CD4-positive, alpha-beta T cell treated with Interleukin-1 beta for 1 hour (primary cell): ENCODE measurements at regions not wholly inside any gene's neighbourhood (a gene's known extent, or its start where the extent isn't known, plus 50 kb on each side); places are given as distances from the start of the nearest gene placed in this dataset.

Source experiments
- DNase-seq, 2 donors: peaks; one replicate each; pipeline ENCODE4 v3.0.0-alpha.2; 2020 to 2022

DNA sequence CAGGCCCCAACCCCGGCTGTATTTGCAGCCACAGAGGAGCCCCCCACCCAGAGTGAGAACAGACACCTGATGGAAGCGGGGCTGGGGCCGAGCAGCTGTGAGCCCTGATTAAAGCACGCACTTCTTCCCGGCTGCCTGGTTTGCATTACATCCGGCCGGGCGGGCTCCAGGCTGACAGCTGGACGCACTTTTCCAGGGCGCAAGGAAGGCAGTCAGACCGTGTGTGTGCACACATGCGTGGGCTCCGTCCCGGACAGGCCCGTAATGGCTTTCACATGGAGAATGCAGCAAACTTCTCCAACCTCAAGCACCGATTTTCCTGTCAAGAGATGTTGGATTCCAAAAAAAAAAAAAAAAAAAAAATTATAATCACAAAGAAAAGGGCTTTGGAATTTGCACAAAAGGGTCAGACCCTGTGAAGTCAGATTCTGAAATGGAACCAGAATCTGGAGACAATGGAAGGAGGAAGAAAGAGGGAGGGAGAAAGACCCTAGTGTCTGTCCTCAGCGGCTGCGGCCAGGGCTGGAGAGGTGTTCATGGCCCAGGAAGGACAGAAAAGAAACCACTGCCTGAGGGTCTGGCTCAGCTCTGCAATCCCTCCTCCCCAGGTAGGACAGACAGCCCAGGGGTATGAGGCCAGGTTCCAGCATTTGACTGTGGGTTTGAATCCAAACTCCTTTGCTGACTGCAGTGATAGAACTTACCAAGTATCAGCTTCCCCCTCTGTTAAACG lies 365.5 kb downstream of the MN1 start:
- no peak for DNase-seq

DNA sequence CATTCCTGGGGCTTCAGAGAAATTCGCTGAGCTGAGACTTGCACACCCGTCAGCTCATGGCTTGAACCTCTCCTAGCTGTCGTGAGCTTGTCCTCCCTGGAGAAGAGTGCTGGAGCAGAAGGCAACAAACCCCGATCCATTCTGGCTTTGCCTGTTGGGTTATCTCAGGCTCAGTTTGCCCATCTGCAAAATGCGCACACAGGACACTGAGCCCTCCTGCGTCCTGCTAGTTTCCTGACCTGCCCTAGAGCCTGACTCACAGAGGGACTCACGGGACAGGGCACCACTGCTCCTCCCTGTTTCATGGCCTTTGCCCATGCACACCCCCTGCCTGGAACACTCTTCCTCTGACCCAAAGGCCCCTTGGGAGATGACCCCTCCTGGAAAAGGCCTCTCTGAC lies 365.0 kb downstream of the MN1 start:
- DNase-seq, result no peak

- no peak for DNase-seq
These were observed 364.0 kb downstream of the MN1 start for GRCh38 chr22:27437570-27437969.

DNA sequence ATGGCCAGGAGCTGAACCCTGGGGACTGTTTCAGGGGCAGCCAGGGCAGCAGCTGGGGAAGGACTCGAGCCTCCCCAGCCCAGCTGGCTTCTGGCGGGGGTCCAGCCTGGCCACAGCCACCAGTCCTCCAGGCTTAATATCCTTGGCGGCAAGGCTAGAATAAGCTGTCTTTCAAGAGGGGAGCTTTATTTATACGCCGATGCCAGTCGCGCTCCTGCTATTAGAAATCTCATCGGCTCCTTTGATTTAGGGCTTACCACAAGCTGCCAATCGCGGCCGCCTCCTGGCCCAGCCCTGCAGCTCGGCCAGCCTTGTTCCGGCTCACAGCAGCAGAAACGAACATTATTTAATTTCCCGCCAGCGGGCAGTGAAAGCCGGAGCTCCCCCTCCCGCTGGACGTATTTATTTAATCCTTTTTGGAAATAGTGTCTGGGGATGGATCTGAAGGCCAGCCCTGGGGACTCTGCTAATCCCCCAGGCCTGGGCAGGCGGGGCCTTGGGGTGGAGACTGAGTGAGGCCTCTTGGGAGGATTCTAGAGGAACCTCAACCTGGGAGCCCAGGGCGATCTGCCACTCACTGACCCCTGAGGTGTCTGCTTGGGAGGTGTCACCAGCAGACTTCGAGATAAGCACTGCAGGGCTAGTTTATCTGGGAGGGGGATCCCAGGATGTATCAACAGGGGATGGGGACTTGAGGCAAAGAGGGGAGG lies 363.1 kb downstream of the MN1 start:
- no peak for DNase-seq

DNA sequence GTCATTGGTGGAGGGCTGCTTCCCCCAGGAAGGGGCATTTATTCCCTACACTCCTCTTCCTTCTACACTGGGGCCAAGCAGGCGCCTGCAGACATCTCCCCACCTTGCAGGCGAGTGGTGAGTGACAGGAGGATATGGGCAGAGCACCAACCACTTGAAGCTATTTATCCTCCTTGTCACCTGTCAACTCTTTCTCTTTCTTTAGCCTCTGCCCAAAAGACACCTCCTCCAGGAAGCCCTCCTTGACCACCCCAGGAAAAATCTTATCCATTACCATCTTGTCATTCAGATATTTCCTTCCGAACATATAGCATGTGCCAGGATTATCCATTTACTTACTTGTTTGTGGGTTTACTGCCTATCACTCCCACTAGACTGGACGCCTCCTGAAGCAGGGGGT lies 362.4 kb downstream of the MN1 start:
- DNase-seq, result no peak

DNA sequence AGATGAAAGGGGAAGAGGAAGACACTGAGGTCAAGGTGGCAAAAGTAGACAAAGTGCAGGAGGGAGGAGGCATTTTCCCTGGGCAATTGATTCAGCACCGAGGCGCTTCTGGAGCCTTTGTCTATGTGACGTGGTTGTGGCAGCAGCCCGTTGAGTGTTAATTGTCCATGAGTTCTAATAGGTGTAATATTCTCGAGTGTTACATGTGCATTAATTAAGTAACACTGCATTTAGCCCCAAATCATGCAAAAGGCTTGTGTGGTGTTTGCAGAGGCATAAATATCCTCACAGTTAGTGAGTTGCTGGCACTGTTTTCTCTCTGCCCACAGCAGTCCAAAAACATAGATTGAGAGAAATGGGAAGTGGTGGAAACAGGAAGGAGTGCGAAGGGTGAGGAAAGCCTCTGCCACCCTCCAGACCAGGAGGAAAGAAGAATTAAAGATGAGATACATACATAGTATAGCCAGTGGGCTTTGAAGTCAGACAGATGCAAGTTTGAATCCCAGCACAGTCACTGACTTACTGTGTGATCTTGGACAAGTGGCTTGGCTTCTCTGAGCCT lies 361.2 kb downstream of the MN1 start:
- DNase-seq, result no peak

GRCh38 chr22:27441706-27442475 lies 359.7 kb downstream of the MN1 start:
- DNase-seq, result no peak

DNA sequence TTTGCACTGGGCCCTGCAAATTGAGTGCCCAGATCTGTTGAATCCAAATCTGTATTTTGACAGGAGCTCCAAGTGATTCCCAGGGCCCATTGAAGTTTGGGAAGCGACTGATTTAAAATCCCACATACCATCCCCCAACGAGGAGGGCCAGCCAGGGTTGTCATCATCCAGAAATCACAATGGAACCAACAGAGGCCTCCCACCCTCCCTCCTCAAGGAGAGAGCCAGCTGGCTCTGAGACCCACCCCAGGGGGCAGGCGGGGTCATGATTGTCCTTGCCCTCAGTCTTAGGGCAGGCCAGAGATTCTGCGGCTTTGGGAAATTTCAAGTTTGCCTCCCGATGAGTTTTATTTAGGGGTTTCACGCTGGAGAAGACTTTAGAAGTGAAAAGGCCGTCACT lies 358.2 kb downstream of the MN1 start:
- no peak for DNase-seq

- DNase-seq, result no peak
These were observed 355.7 kb downstream of the MN1 start for GRCh38 chr22:27445881-27446280.

- DNase-seq, result no peak
These were observed 354.3 kb downstream of the MN1 start for GRCh38 chr22:27447289-27447688.

GRCh38 chr22:27450448-27450847 lies 351.1 kb downstream of the MN1 start:
- no peak for DNase-seq

GRCh38 chr22:27452245-27452644 lies 349.3 kb downstream of the MN1 start:
- DNase-seq, result no peak

DNA sequence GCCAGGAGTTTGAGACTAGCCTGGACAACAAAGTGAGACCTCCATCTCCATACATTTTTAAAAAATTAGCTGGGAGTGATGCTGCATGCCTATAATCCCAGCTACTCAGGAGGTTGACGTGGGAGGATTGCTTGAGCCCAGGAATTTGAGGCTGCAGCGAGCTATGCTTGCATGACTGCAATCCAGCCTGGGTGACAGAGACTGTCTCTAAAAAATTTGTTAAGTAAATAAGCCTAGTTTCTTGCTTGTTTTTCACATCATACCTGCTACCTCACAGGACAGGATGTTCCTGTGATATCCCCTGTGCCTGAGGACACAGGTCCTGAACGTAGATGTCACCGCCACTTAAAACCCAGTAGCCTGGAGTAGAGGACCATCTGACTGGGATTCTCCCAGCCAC lies 348.6 kb downstream of the MN1 start:
- DNase-seq, result no peak

DNA sequence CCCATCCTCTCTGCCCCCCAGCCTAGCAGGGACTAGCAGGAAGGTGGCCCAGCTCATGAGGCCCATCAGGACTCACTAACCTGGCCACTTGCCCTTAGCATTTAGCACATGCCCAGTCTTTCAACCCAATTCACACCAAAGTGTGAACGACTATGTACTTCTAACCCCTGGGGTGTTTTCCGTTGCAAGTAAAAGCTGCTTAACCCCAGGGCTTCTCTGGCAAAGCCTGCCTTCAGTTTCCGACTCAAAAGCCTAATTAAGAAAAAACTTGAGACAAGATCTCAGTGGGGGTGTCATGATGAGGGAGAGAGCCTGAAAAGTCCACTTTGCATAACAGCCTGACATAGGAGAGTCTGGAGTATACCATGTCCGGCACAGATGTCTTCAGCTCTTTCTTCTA lies 347.8 kb downstream of the MN1 start:
- DNase-seq, result no peak

DNA sequence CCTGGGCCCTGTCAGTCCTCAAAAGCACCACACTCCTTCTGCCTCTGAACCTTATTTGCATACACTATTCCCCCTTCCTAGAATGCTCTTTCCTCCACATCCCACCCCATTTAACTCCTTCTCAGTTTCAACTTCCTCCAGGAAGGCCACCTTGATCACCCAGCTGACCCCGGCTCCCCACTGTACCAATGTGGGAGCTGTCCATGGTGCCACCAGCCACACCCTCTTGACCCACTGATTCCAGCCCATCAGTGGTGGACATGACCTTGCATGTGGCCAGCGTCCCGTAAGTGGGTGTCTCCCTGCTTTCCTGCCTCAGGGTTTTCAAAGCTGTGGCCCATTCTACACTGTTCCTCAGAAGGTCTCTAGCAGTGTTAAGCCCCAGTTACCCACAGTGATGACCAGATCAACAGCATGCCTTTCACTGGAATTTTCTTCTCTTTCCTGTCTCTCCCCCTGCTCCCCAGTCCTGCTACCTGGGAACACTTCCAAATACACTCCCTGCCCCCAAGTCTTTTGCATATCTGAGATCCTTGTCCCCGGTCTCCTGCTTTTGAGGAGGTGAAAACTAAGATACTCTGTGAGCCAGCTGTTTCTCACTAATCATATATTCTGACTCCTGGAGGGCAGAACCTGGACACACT lies 346.6 kb downstream of the MN1 start:
- DNase-seq, result no peak

GRCh38 chr22:27455526-27455925 lies 346.0 kb downstream of the MN1 start:
- no peak for DNase-seq

DNA sequence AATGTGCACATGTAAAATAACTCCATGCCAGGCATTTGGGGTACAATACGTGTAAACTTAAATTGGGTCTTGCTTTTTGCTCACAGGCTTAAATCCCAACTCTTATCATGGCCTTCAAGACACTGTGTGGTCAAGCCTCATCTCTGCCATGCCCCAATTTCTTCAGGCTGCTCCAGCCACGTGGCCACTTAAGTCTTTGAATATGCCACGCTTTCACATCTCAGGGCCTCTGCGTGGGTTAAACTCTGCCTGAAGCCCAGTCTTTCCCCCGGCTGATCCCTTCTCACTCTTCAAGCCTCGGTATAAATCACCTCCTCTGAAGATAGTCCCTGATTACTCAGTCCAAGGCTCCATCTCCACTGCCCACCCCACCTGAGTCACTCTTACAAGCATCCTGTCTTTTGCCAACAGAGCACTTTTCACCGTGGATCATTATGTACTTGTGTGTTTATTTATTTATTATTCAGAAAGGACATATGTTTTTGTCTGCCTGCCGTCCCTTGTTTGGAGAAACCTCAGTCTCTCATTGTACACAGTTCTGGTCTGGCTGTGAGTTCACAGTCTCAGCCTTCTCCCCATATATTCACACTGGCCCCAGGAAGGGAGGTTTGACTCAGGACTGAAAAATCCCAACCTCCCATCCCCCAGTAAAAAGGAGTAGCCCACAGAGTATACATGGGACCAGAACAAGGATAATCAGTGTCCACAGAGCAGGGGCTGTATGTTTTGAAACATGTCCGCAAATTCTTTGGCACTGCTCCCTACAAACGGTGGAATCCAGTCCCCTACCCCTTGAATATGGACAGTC lies 344.7 kb downstream of the MN1 start:
- DNase-seq, result no peak

DNA sequence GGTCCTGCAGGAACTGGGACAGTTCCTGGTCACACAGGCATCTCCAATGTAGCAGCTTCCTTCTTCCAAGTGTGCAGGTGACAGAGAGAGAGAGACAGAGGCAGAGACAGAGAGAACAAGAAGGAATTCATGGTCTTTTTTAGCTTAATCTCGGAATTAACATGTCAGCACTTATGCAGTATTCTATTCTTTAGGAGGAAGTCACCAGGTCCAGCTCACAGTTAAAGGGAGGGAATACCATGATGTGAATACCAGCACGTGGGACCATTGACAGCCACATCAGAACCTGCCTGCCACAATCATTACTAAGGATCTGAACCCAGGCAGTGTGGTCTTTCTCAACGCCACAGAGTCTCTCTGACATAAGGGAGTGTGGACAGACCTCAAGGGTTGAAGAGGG lies 341.6 kb downstream of the MN1 start:
- no peak for DNase-seq

- no peak for DNase-seq
These were observed 340.8 kb downstream of the MN1 start for GRCh38 chr22:27460591-27461347.

DNA sequence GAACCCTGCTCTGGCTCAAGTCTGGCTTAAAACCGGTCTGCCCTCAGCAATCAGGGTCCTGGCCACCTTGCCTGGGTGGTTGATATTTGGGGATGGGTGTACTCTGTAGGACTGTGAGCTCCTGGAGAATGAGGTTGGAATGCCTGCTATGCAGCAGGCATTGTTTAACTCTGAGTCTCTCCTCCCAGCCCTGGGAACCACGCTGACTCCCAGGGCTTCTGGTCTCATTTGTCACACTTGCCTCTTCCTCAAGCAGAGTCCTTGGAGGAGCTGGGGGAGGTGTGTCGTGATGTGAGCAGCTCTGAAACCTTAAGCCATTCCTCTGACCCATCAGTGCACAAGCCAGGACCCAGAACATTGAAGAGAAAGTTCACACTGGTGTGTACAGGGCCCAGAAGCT lies 340.1 kb downstream of the MN1 start:
- DNase-seq, result no peak

DNA sequence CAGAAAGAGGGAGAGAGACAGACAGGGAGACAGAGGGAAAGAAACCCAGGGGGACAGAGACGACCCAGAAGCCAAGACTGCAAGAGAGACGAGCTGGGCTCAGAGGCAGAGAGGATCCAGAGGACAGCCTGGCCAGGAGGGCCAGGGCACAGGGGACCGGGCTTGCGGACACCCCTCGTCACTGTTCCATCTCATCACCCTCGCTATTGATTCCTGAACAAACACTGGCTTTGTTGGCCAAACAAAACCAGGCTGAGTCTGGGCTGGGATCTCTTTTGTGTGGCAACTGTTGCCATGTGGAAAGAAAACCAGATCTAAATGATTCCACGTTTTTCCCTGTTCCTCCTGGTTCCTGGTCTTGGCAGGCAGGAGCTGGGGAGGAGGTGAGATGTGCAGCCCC lies 339.4 kb downstream of the MN1 start:
- DNase-seq, result no peak
